ENCODE measurements at regions not wholly inside any gene's neighbourhood (a gene's known extent, or its start where the extent isn't known, plus 50 kb on each side); places are given as distances from the start of the nearest gene placed in this dataset.
"Not testable (repeated sequence)": the region's sequence is repeated elsewhere in the genome, so short reads cannot be mapped to it uniquely, and the experiment has no call there.

GRCh38 chr13:103957939-103958338, 891.7 kb upstream of the SLC10A2 start:
- DNase-seq (ENCODE audit: extremely low read depth in 1 of 2, low read depth in 1 of 2) = no peak

GRCh38 chr13:103953859-103954258, 887.6 kb upstream of the SLC10A2 start:
- DNase-seq (ENCODE audit: extremely low read depth in 1 of 2, low read depth in 1 of 2) = no peak

GRCh38 chr13:103952183-103952582, 886.0 kb upstream of the SLC10A2 start:
- no peak for DNase-seq (ENCODE audit: extremely low read depth in 1 of 2, low read depth in 1 of 2)

- no peak for DNase-seq (ENCODE audit: extremely low read depth in 1 of 2, low read depth in 1 of 2)
These were observed 882.2 kb upstream of the SLC10A2 start for GRCh38 chr13:103948426-103948825.

- no peak for DNase-seq (ENCODE audit: extremely low read depth in 1 of 2, low read depth in 1 of 2)
These were observed 879.6 kb upstream of the SLC10A2 start for GRCh38 chr13:103945836-103946235.

- DNase-seq (ENCODE audit: extremely low read depth in 1 of 2, low read depth in 1 of 2) = no peak
These were observed 875.4 kb upstream of the SLC10A2 start for GRCh38 chr13:103941506-103942140.

- no peak for DNase-seq (ENCODE audit: extremely low read depth in 1 of 2, low read depth in 1 of 2)
These were observed 868.9 kb upstream of the SLC10A2 start for GRCh38 chr13:103935117-103935516.

GRCh38 chr13:103931885-103932284, 865.7 kb upstream of the SLC10A2 start:
- no peak for DNase-seq (ENCODE audit: extremely low read depth in 1 of 2, low read depth in 1 of 2)

GRCh38 chr13:103931331-103931845, 865.2 kb upstream of the SLC10A2 start:
- no peak for DNase-seq (ENCODE audit: extremely low read depth in 1 of 2, low read depth in 1 of 2)

- DNase-seq (ENCODE audit: extremely low read depth in 1 of 2, low read depth in 1 of 2) = no peak
These were observed 859.9 kb upstream of the SLC10A2 start for GRCh38 chr13:103926118-103926517.

- no peak for DNase-seq (ENCODE audit: extremely low read depth in 1 of 2, low read depth in 1 of 2)
These were observed 842.7 kb upstream of the SLC10A2 start for GRCh38 chr13:103908911-103909310.

- DNase-seq (ENCODE audit: extremely low read depth in 1 of 2, low read depth in 1 of 2) = no peak
These were observed 842.1 kb upstream of the SLC10A2 start for GRCh38 chr13:103908274-103908673.

- no peak for DNase-seq (ENCODE audit: extremely low read depth in 1 of 2, low read depth in 1 of 2)
These were observed 837.6 kb upstream of the SLC10A2 start for GRCh38 chr13:103903790-103904189.

- DNase-seq (ENCODE audit: extremely low read depth in 1 of 2, low read depth in 1 of 2) = no peak
These were observed 832.3 kb upstream of the SLC10A2 start for GRCh38 chr13:103898481-103898880.

- no peak for DNase-seq (ENCODE audit: extremely low read depth in 1 of 2, low read depth in 1 of 2)
These were observed 829.8 kb upstream of the SLC10A2 start for GRCh38 chr13:103895835-103896531.

GRCh38 chr13:103894626-103895025, 828.4 kb upstream of the SLC10A2 start:
- no peak for DNase-seq (ENCODE audit: extremely low read depth in 1 of 2, low read depth in 1 of 2)

GRCh38 chr13:103884101-103884723, 818.0 kb upstream of the SLC10A2 start:
- no peak for DNase-seq (ENCODE audit: extremely low read depth in 1 of 2, low read depth in 1 of 2)

GRCh38 chr13:103883698-103884097, 817.5 kb upstream of the SLC10A2 start:
- DNase-seq (ENCODE audit: extremely low read depth in 1 of 2, low read depth in 1 of 2) = no peak

- DNase-seq (ENCODE audit: extremely low read depth in 1 of 2, low read depth in 1 of 2) = no peak
These were observed 816.9 kb upstream of the SLC10A2 start for GRCh38 chr13:103883164-103883563.

GRCh38 chr13:103880146-103880545, 813.9 kb upstream of the SLC10A2 start:
- not testable (repeated sequence) for DNase-seq (ENCODE audit: extremely low read depth in 1 of 2, low read depth in 1 of 2)

- no peak for DNase-seq (ENCODE audit: extremely low read depth in 1 of 2, low read depth in 1 of 2)
These were observed 812.8 kb upstream of the SLC10A2 start for GRCh38 chr13:103878891-103879605.
